Transverse colon (tissue), 3 donors: ENCODE measurements at regions not wholly inside any gene's neighbourhood (a gene's known extent, or its start where the extent isn't known, plus 50 kb on each side); places are given as distances from the start of the nearest gene placed in this dataset.

Experiments used
- POLR2A ChIP-seq: fragments of 450-650 bp; IDR thresholded peaks from one replicate; pipeline ENCODE4 v1.6.1; 2016; ENCODE audit warnings: antibody characterized with exemption, mild to moderate bottlenecking, moderate library complexity
- POLR2AphosphoS5 ChIP-seq, 3 donors: sonication (generic); formaldehyde crosslinking; IDR thresholded peaks; one replicate each; pipeline ENCODE4 v1.6.1; 2016; ENCODE audit warnings: antibody characterized with exemption in 3 of 3

- TF ChIP-seq POLR2A (no peak), POLR2AphosphoS5 (IDR thresholded peaks at IDR 0.05) (no peak)
These were observed 93.0 kb upstream of the C2CD4B start for GRCh38 chr15:62257996-62258521.
